ENCODE measurements at regions not wholly inside any gene's neighbourhood (a gene's known extent, or its start where the extent isn't known, plus 50 kb on each side); places are given as distances from the start of the nearest gene placed in this dataset.

DNA sequence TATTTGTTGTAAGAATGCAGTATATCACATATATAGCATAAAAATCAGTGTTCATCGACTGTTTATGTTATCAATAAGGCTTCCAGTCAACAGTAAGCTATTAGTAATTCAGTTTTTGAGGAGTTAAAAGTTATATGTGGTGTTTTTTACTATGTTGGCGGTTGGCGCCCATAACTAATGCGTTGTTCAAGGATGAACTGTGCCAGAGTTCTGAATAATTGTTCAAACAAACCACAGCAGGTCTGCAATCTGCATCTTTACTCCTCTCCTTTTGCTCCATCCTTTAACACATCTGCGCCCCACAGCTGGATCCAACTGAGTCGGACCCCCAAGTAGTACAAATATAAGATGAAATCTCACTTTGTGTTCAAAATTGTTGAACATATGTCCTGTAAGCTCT is 836.1 kb downstream of the LTN1 start:
- intact Hi-C loops (cut with DNase I): loop anchor here in 1 of 10 donors (10.0 kb wide), 1 partner anchor 358 kb away; no protein-coding TSS in a partner anchor
- 94 to 96% methylated on average over 6 of the region's 6 CpGs for WGBS, 2 donors
- ATAC-seq: no peak

DNA sequence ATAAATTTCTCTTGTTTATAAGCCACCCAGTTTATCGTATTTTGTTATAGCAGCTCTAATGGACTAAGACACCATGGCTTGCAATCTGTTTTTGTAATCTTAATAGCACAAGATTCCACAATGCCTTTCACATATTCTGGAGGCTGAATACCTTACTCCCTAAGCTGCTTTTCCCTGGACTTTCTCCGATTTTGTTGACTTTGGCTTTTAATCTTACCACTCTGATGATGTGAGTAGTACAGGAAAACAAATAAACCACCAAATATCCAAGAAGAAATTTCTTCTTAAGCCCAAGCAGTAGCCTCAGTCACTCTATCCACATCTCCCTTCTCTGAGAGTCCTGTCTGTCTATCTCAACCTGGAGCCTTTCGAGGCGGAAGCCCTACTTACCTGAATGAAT is 838.6 kb downstream of the LTN1 start:
- no peak for DNase-seq
- H3K9me3 ChIP-seq: no peaks in the 10 kb centered on the region
- H3K4me1 ChIP-seq: peaks cover 0 to under 1% (median 0%) of the 10 kb centered on the region in 9 donors
- ATAC-seq: no peak
- WGBS, 2 donors: 70% methylated on average over 4 of the region's 4 CpGs
- TF ChIP-seq, protein P1, sequence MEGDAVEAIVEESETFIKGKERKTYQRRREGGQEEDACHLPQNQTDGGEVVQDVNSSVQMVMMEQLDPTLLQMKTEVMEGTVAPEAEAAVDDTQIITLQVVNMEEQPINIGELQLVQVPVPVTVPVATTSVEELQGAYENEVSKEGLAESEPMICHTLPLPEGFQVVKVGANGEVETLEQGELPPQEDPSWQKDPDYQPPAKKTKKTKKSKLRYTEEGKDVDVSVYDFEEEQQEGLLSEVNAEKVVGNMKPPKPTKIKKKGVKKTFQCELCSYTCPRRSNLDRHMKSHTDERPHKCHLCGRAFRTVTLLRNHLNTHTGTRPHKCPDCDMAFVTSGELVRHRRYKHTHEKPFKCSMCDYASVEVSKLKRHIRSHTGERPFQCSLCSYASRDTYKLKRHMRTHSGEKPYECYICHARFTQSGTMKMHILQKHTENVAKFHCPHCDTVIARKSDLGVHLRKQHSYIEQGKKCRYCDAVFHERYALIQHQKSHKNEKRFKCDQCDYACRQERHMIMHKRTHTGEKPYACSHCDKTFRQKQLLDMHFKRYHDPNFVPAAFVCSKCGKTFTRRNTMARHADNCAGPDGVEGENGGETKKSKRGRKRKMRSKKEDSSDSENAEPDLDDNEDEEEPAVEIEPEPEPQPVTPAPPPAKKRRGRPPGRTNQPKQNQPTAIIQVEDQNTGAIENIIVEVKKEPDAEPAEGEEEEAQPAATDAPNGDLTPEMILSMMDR (IDR thresholded peaks at IDR 0.05): no peak
- intact Hi-C loops (cut with DNase I): loop anchor here in 1 of 10 donors (10.0 kb wide), 1 partner anchor 361 kb away; no protein-coding TSS in a partner anchor
- no peaks in the 10 kb centered on the region for H3K36me3 ChIP-seq
- H3K4me3 ChIP-seq: no peak overlapping the region
- H3K27ac ChIP-seq: no peak overlapping the region
- no peaks in the 10 kb centered on the region for H3K27me3 ChIP-seq

More for the DNA sequence above, 836.1 kb downstream of the LTN1 start:
- no peak for DNase-seq
- H3K4me3 ChIP-seq: no peak overlapping the region
- no peaks in the 10 kb centered on the region for H3K27me3 ChIP-seq
- no peaks in the 10 kb centered on the region for H3K4me1 ChIP-seq
- TF ChIP-seq, protein P1 (IDR thresholded peaks at IDR 0.05): no peak
- H3K27ac ChIP-seq: no peak overlapping the region
- no peaks in the 10 kb centered on the region for H3K9me3 ChIP-seq
- no peaks in the 10 kb centered on the region for H3K36me3 ChIP-seq

DNA sequence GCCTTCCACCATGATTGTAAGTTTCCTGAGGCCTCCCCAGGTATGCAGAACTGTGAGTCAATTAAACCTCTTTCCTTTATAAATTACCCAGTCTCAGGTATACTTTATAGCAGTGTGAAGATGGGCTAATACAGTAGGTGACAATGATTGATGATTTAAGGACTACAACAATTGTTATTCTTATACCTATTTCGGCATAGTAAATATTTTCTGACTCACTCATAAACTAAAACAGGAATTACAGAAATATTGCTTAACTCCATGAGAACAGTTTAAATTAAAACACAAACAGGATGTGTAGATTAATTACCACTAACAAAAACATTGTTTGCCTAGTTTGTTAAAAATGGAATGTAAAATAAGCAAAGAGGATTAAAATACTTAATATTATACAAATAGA is 839.9 kb downstream of the LTN1 start:
- DNase-seq: no peak
- TF ChIP-seq, protein P1 (IDR thresholded peaks at IDR 0.05): no peak
- 81 to 88% methylated on average over 1 of the region's 1 CpG for WGBS, 2 donors
- Histone ChIP-seq H3K27ac (no peak overlapping the region), H3K4me3 (no peak overlapping the region), H3K27me3 (no peaks in the 10 kb centered on the region), H3K4me1 (peaks cover 0 to 12% (median 0%) of the 10 kb centered on the region in 9 donors), H3K9me3 (no peaks in the 10 kb centered on the region), H3K36me3 (no peaks in the 10 kb centered on the region)
- ATAC-seq: no peak
- intact Hi-C loops (cut with DNase I): loop anchor here in 1 of 10 donors (10.0 kb wide), 1 partner anchor 362 kb away; no protein-coding TSS in a partner anchor

DNA sequence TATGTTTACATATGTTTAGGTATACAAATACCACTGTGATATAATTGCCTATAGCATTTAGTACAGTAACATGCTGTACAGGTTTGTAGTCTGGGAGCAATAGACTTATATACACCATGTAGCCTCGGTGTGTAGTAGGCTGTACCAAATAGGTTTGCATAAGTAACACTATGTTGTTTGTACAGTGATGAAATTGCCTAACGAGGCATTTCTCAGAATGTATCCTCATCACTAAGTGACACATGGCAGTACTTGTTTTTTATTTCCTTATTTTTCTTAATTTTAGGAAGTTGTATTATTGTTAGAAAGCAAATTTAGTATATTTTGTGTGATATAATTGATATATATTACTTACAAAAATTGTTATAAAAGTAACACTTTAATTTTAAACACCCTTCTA is 840.9 kb downstream of the LTN1 start:
- TF ChIP-seq, protein P1 (IDR thresholded peaks at IDR 0.05): no peak
- WGBS, 2 donors: 88 to 95% methylated on average over 2 of the region's 2 CpGs
- Histone ChIP-seq H3K4me3 (no peak overlapping the region), H3K27ac (no peak overlapping the region), H3K4me1 (peaks cover 0 to 12% (median 0%) of the 10 kb centered on the region in 9 donors), H3K27me3 (no peaks in the 10 kb centered on the region), H3K9me3 (no peaks in the 10 kb centered on the region), H3K36me3 (no peaks in the 10 kb centered on the region)
- ATAC-seq (no peak), DNase-seq (no peak)
- intact Hi-C loops (cut with DNase I): loop anchor here in 1 of 10 donors (10.0 kb wide), 1 partner anchor 363 kb away; no protein-coding TSS in a partner anchor

Measured in heart right ventricle (tissue), 16 donors.